ENCODE measurements at regions not wholly inside any gene's neighbourhood (a gene's known extent, or its start where the extent isn't known, plus 50 kb on each side); places are given as distances from the start of the nearest gene placed in this dataset.

DNA sequence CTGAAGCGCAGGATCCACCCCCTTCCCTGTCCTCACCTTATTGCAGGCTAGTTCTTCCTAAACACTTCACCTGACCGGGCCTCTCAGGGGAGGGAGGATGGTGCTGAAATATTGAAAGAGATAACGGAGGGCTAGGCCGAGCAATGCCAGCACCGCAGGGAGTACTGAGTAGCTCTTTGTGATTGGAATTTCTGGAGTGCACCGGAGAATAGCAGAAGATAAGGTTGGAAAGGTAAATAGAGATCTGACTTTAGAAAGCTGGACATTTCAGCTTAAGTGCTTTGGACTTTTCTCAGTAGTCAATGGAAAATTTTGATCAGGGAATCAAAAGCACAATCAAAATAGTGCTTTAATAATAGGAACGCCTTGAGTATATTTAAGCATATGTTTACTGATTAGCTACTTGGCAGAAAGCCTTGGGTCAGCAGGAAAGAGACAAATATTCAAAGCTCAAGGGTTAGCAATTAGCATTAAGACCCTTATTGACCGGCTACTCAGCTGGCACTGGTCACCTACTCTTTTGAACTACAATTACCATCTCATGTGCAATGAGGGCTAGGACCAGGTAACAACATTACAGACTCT lies 142.9 kb upstream of the NDUFV2 start:
- ChIA-PET POLR2A (no interaction called here), CTCF (interaction anchor here (1.1 kb wide), 1 partner anchor 11 kb away, joined by 6 read pairs; no protein-coding TSS in a partner anchor)
- Histone ChIP-seq H3K9me1 (replicated peaks; ENCODE audit: control insufficient read depth, extremely low read depth, insufficient read depth, low read length) (no peaks in the 10 kb centered on the region), H3K27ac (ENCODE audit: insufficient read depth, low read depth, low read length) (no peak overlapping the region), H3K4me1 (ENCODE audit: control insufficient read depth, extremely low read depth, insufficient read depth, low read length) (no peaks in the 10 kb centered on the region), H3K4me2 (ENCODE audit: insufficient read depth, low read length) (no peak overlapping the region), H3K9ac (replicated peaks; ENCODE audit: extremely low read depth, insufficient read depth, low read length) (no peak overlapping the region), H3K9me3 (replicated peaks; ENCODE audit: control insufficient read depth, insufficient read depth, low read length) (no peaks in the 10 kb centered on the region), H3K36me3 (ENCODE audit: control insufficient read depth in 2 of 2, extremely low read depth in 1 of 2, insufficient read depth in 2 of 2, low read length in 2 of 2) (no peaks in the 10 kb centered on the region), H3K27me3 (ENCODE audit: control insufficient read depth in 2 of 2, insufficient read depth in 2 of 2, low read length in 2 of 2) (peaks cover 12 to 14% of the 10 kb centered on the region in 2 experiments), H4K20me1 (replicated peaks; ENCODE audit: control insufficient read depth, extremely low read depth, insufficient read depth, low read length) (no peaks in the 10 kb centered on the region), H3K4me3 (replicated peaks in 1 of 3; ENCODE audit: insufficient read depth in 1 of 3, low read depth in 1 of 3, low read length in 3 of 3) (no peak overlapping the region), H3K79me2 (ENCODE audit: control insufficient read depth, insufficient read depth, low read length) (no peaks in the 10 kb centered on the region), H2AFZ (ENCODE audit: low read depth, low read length) (no peak overlapping the region)
- no TSS peak for BruUV-seq (replicated peaks)
- TF ChIP-seq MYC (IDR thresholded peaks at IDR 0.05; ENCODE audit: low read depth, low read length) (no peak), FOS (IDR thresholded peaks at IDR 0.05; ENCODE audit: borderline replicate concordance, insufficient read depth, low read length) (no peak), EZH2 (IDR thresholded peaks at IDR 0.05; ENCODE audit: borderline replicate concordance, low read depth, low read length, severe bottlenecking) (no peak)
- DNase-seq (ENCODE audit: low read depth, low spot score) (no peak), FAIRE-seq (no peak)
- intact Hi-C loops (cut with micrococcal nuclease) (no loop called here), dilution Hi-C loops (cut with MboI; ENCODE audit: extremely low pct_ligation_motif_present, low sequenced_read_pairs) (no loop called here)

DNA sequence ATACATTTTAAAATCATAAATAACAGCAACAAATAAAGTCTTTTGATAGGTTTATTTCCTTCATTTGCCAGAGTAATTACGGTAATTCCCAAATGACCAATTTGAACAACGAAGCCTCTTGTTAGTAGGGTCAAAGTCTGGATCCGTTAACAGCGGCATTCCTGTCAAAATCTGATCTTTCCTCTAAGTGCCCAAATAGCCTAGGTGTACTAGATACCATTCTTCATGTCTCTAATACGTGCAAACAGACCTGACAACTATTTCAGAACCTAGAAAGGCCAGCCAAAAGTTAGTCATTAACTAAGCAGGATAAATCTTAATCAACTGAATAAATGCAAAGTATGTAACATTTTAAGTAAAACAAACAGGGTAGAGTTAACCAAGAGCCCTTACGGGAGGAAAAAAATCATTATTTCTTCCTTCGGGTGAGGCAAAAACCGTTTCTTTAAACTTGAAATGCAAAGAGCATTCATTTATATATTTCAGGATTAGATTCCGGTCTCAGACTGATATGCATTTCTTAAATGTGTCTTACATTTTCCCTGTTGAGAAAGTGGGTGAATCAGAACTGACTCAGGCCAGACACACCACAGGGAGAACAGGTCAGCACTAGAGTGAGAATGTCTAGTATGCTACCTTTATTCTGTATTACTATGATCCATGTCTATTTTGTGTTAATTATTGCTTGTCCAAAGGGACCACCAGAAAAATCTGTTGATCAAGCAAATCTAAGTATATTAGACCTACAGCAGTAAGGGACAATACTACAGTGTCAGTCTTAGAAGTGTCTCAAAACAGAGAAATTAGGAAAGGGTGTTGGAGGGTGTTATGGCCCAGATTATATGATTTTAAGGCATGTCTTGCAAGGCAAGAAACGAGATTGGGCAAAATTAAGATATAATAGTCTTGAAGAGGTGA lies 141.5 kb upstream of the NDUFV2 start:
- Histone ChIP-seq H3K27me3 (ENCODE audit: control insufficient read depth in 2 of 2, insufficient read depth in 2 of 2, low read length in 2 of 2) (peaks cover 13 to 17% of the 10 kb centered on the region in 2 experiments), H3K9me3 (replicated peaks; ENCODE audit: control insufficient read depth, insufficient read depth, low read length) (no peaks in the 10 kb centered on the region), H3K9me1 (replicated peaks; ENCODE audit: control insufficient read depth, extremely low read depth, insufficient read depth, low read length) (no peaks in the 10 kb centered on the region), H3K4me1 (ENCODE audit: control insufficient read depth, extremely low read depth, insufficient read depth, low read length) (no peaks in the 10 kb centered on the region), H2AFZ (ENCODE audit: low read depth, low read length) (no peak overlapping the region), H3K9ac (replicated peaks; ENCODE audit: extremely low read depth, insufficient read depth, low read length) (no peak overlapping the region), H3K79me2 (ENCODE audit: control insufficient read depth, insufficient read depth, low read length) (no peaks in the 10 kb centered on the region), H3K27ac (ENCODE audit: insufficient read depth, low read depth, low read length) (no peak overlapping the region), H3K4me3 (replicated peaks in 1 of 3; ENCODE audit: insufficient read depth in 1 of 3, low read depth in 1 of 3, low read length in 3 of 3) (no peak overlapping the region), H3K4me2 (ENCODE audit: insufficient read depth, low read length) (no peak overlapping the region), H4K20me1 (replicated peaks; ENCODE audit: control insufficient read depth, extremely low read depth, insufficient read depth, low read length) (no peaks in the 10 kb centered on the region), H3K36me3 (ENCODE audit: control insufficient read depth in 2 of 2, extremely low read depth in 1 of 2, insufficient read depth in 2 of 2, low read length in 2 of 2) (no peaks in the 10 kb centered on the region)
- no peak for DNase-seq (ENCODE audit: low read depth, low spot score)
- ChIA-PET CTCF (no interaction called here), POLR2A (no interaction called here)
- intact Hi-C loops (cut with micrococcal nuclease) (no loop called here), dilution Hi-C loops (cut with MboI; ENCODE audit: extremely low pct_ligation_motif_present, low sequenced_read_pairs) (no loop called here)
- BruUV-seq (replicated peaks) = no TSS peak
- no peak for FAIRE-seq
- TF ChIP-seq, protein P1, sequence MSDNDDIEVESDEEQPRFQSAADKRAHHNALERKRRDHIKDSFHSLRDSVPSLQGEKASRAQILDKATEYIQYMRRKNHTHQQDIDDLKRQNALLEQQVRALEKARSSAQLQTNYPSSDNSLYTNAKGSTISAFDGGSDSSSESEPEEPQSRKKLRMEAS (IDR thresholded peaks at IDR 0.05; ENCODE audit: insufficient read depth, insufficient read length) = no peak
- TF ChIP-seq POLR2AphosphoS5 (IDR thresholded peaks at IDR 0.05; ENCODE audit: insufficient read depth, low read depth, low read length) = no peak
